ENCODE measurements at regions not wholly inside any gene's neighbourhood (a gene's known extent, or its start where the extent isn't known, plus 50 kb on each side); places are given as distances from the start of the nearest gene placed in this dataset.

DNA sequence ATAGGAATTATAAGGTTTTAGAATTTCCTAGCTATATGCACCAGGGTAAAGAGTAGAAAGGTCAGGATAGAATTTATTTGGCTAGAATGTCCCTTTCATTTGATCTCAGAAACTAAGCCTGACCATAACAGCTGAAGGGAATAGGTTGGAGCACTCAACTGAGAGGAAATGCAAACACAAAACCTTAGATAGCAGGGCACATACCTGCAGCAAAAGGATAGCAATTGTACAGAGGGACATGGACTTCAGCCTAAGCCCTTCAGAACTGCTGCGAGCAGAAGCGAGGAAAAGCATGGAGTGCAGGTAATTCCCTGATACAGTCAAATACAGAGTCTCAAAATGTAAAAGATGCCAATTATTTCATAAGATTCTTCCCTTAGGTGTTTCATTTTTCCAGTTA, 211.0 kb upstream of the DDI1 start:
- ATAC-seq: no peak
- H3K4me1 ChIP-seq: no peaks in the 10 kb centered on the region
- intact Hi-C loops (cut with DNase I): no loop called here

DNA sequence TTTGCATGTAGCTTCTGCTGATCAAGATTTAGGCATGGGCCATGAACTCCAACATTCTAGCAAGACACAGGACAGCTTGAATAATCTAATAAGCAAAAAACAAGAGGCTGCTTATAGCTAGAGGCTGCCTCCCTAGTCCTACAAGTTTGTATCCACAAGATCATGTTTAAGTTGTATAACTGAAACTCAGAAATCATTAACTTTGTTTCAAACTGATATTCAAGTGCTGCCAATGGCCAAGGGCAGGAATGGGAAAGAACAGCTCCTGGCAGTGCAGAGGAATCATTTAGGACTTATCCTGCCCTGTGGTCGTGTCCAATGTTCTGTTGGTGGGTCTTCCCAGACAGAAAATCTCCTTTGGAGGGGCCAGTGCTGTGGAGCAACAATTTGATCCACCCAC, 209.6 kb upstream of the DDI1 start:
- no peak for DNase-seq
- Histone ChIP-seq H3K27ac (no peak overlapping the region), H3K4me3 (no peak overlapping the region), H3K36me3 (no peaks in the 10 kb centered on the region), H3K27me3 (no peaks in the 10 kb centered on the region), H3K9me3 (peaks cover 0 to 11% (median 0%) of the 10 kb centered on the region in 11 donors), H3K4me1 (no peaks in the 10 kb centered on the region)
- intact Hi-C loops (cut with DNase I): no loop called here
- WGBS, 2 donors: 73 to 77% methylated on average over 1 of the region's 1 CpG
- TF ChIP-seq, protein P1, sequence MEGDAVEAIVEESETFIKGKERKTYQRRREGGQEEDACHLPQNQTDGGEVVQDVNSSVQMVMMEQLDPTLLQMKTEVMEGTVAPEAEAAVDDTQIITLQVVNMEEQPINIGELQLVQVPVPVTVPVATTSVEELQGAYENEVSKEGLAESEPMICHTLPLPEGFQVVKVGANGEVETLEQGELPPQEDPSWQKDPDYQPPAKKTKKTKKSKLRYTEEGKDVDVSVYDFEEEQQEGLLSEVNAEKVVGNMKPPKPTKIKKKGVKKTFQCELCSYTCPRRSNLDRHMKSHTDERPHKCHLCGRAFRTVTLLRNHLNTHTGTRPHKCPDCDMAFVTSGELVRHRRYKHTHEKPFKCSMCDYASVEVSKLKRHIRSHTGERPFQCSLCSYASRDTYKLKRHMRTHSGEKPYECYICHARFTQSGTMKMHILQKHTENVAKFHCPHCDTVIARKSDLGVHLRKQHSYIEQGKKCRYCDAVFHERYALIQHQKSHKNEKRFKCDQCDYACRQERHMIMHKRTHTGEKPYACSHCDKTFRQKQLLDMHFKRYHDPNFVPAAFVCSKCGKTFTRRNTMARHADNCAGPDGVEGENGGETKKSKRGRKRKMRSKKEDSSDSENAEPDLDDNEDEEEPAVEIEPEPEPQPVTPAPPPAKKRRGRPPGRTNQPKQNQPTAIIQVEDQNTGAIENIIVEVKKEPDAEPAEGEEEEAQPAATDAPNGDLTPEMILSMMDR (IDR thresholded peaks at IDR 0.05): no peak
- ATAC-seq: no peak

More for the DNA sequence above, 211.0 kb upstream of the DDI1 start:
- no peak for DNase-seq
- no peak overlapping the region for H3K4me3 ChIP-seq
- H3K27ac ChIP-seq: no peak overlapping the region
- TF ChIP-seq, protein P1 (IDR thresholded peaks at IDR 0.05): no peak
- H3K27me3 ChIP-seq: no peaks in the 10 kb centered on the region
- no peaks in the 10 kb centered on the region for H3K36me3 ChIP-seq
- peaks cover 0 to 1% (median 0%) of the 10 kb centered on the region in 11 donors for H3K9me3 ChIP-seq
- 98 to 100% methylated on average over 2 of the region's 2 CpGs for WGBS, 2 donors

GRCh38 chr11:103829596-103829995, 206.8 kb upstream of the DDI1 start:
- no peaks in the 10 kb centered on the region for H3K27me3 ChIP-seq
- no peak overlapping the region for H3K4me3 ChIP-seq
- no peak for DNase-seq
- no peak overlapping the region for H3K27ac ChIP-seq
- 98% methylated on average over 4 of the region's 4 CpGs for whole genome bisulfite sequencing, 2 donors
- intact Hi-C loops (cut with DNase I): no loop called here
- TF ChIP-seq, protein P1 (IDR thresholded peaks at IDR 0.05): no peak
- no peak for ATAC-seq
- H3K4me1 ChIP-seq: no peaks in the 10 kb centered on the region
- H3K9me3 ChIP-seq: peaks cover 0 to 30% (median 3%) of the 10 kb centered on the region in 11 donors
- no peaks in the 10 kb centered on the region for H3K36me3 ChIP-seq

DNA sequence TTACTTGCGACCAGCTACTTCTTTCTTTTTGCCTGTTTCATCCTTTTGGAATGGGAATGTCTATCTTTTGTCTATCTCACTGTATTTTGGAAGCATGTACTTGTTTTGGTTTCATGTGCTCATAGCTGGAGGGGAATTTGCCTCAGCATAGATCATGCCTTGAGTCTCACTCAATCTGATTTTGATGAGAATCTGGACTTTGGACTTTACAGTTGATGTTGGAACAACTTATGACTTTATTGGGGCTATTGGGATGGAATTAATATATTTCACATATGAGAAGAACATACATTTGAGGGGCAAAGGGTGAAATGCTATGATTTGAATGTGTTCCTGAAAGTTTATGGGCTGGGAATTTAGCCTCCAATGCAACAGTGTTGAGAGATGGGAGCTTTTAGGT, 206.2 kb upstream of the DDI1 start:
- DNase-seq (no peak), ATAC-seq (no peak)
- no peak overlapping the region for H3K4me3 ChIP-seq
- peaks cover 0 to 30% (median 3%) of the 10 kb centered on the region in 11 donors for H3K9me3 ChIP-seq
- intact Hi-C loops (cut with DNase I): no loop called here
- no peak overlapping the region for H3K27ac ChIP-seq
- TF ChIP-seq, protein P1 (IDR thresholded peaks at IDR 0.05): no peak
- H3K27me3 ChIP-seq: no peaks in the 10 kb centered on the region
- WGBS, 2 donors: 0 to 63% methylated on average over 1 of the region's 1 CpG
- no peaks in the 10 kb centered on the region for H3K4me1 ChIP-seq
- no peaks in the 10 kb centered on the region for H3K36me3 ChIP-seq
